Gastrocnemius medialis (tissue), 4 donors: ENCODE measurements at regions not wholly inside any gene's neighbourhood (a gene's known extent, or its start where the extent isn't known, plus 50 kb on each side); places are given as distances from the start of the nearest gene placed in this dataset.

Experiments
- CTCF ChIP-seq, 5 experiments: fragments of 450-650 bp in 3 of 5; fragments of 200-600 bp in 2 of 5; sonication (generic) in 2 of 5; IDR thresholded peaks in 4 of 5; conservative IDR thresholded peaks in 1 of 5; 1 replicate in 4 of 5; 2 replicates in 1 of 5; pipeline ENCODE4 v1.5.1; 2016 to 2019; ENCODE audit warnings: antibody characterized with exemption in 5 of 5, mild to moderate bottlenecking in 3 of 5, moderate library complexity in 3 of 5
- POLR2A ChIP-seq, 2 donors: fragments of 450-650 bp; IDR thresholded peaks; one replicate each; pipeline ENCODE4 v1.6.1; 2017; ENCODE audit warnings: antibody characterized with exemption in 2 of 2, mild to moderate bottlenecking in 2 of 2, moderate library complexity in 2 of 2

GRCh38 chr18:25759111-25759510 is 331.3 kb downstream of the SS18 start:
- no peak for TF ChIP-seq CTCF (IDR thresholded peaks at IDR 0.05 in 4 of 5, conservative IDR thresholded peaks at IDR 0.05 in 1 of 5)
- no peak for TF ChIP-seq POLR2A (IDR thresholded peaks at IDR 0.05)
